Mammary epithelial cell (primary cell): ENCODE measurements at regions not wholly inside any gene's neighbourhood (a gene's known extent, or its start where the extent isn't known, plus 50 kb on each side); places are given as distances from the start of the nearest gene placed in this dataset.

ENCODE experiments used
- CTCF ChIP-seq, 2 donors: IDR thresholded peaks in 1 of 2; conservative IDR thresholded peaks in 1 of 2; 2 replicates each; pipeline ENCODE4 v1.5.1; 2011 to 2012; ENCODE audit warnings: inconsistent platforms in 2 of 2, low read length in 2 of 2, mild to moderate bottlenecking in 2 of 2, control low read depth in 1 of 2, low read depth in 1 of 2; ENCODE audit not compliant: insufficient read depth in 1 of 2; ENCODE audit errors: extremely low read depth in 1 of 2
- EZH2 ChIP-seq: IDR thresholded peaks from 2 replicates; pipeline ENCODE4 v1.6.1; 2012; ENCODE audit warnings: low read length, inconsistent platforms, borderline replicate concordance

DNA sequence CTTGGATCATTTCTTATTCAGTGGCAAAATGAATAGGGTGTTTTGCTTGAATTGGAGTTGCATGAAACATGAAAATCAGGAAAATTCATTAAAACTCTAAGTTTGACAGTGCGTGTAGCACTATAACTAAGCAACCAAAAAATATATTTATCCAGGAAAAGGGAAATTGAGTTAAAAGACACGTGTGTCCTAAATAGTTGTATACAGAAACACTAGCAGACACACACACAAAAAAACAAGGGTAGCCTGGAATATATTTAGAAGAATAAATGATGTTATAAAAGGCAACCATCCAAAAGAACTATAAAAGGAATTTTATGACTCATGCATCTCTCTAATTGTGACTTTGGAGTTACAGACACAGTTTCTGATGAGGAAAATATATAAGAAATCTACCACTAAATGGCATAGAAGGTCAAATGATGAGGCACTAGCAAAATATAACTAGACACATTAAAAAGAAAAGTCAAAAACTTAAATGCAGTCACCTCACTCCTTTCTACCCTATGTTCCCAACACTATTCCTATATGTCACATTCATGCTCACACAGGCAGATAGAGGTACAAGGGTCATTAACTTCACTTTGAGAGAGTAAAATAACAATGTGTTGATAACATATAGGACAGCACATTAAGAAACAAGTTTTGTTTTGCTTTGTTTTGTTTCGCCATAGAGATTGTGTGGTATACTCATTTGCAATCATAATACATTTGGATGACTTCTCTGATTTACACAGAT lies 793.6 kb upstream of the INTU start:
- TF ChIP-seq EZH2 = no peak
- no peak for TF ChIP-seq CTCF (conservative IDR thresholded peaks at IDR 0.05 in 1 of 2, IDR thresholded peaks at IDR 0.05 in 1 of 2; ENCODE audit: extremely low read depth in 1 of 2, insufficient read depth in 1 of 2, low read depth in 1 of 2, low read length in 2 of 2)
